ENCODE measurements at regions not wholly inside any gene's neighbourhood (a gene's known extent, or its start where the extent isn't known, plus 50 kb on each side); places are given as distances from the start of the nearest gene placed in this dataset.

- no peak overlapping the region for H3K27ac ChIP-seq (ENCODE audit: low read length)
- TF ChIP-seq EZH2 (optimal IDR thresholded peaks at IDR 0.05; ENCODE audit: low read depth, low read length) (no peak), EZH2phosphoT487 (IDR thresholded peaks at IDR 0.05; ENCODE audit: low read length) (no peak), CTCF (IDR thresholded peaks at IDR 0.05; ENCODE audit: low read length) (no peak)
These were observed 107.4 kb upstream of the LSM8 start for GRCh38 chr7:118076564-118076963.

GRCh38 chr7:118078015-118078414, 105.9 kb upstream of the LSM8 start:
- H3K9ac ChIP-seq (ENCODE audit: low read length) = no peak overlapping the region
- no peak for DNase-seq

More at GRCh38 chr7:118076564-118076963, 107.4 kb upstream of the LSM8 start:
- no peaks in the 10 kb centered on the region for H3K9me3 ChIP-seq (replicated peaks; ENCODE audit: insufficient read depth, low read length)
- no peaks in the 10 kb centered on the region for H3K36me3 ChIP-seq (replicated peaks; ENCODE audit: insufficient read depth, low read length)
- H3K4me1 ChIP-seq (ENCODE audit: low read length) = no peaks in the 10 kb centered on the region
- no peak overlapping the region for H2AFZ ChIP-seq (ENCODE audit: low read length)
- no peaks in the 10 kb centered on the region for H3K79me2 ChIP-seq (ENCODE audit: low read length)
- no peaks in the 10 kb centered on the region for H3K27me3 ChIP-seq (replicated peaks; ENCODE audit: insufficient read depth, low read length)
- H3K4me3 ChIP-seq (ENCODE audit: low read length) = no peak overlapping the region
- H3K9me2 ChIP-seq (replicated peaks; ENCODE audit: insufficient read depth, low read length) = no peaks in the 10 kb centered on the region
- H3K4me2 ChIP-seq (ENCODE audit: low read depth, low read length) = no peak overlapping the region
- H3F3A ChIP-seq (ENCODE audit: insufficient read depth, low read length) = no peaks in the 10 kb centered on the region
- no peaks in the 10 kb centered on the region for H4K20me1 ChIP-seq (ENCODE audit: insufficient read depth, low read length)
- no peak overlapping the region for H3K9ac ChIP-seq (ENCODE audit: low read length)
- DNase-seq = no peak

GRCh38 chr7:118079369-118079768, 104.6 kb upstream of the LSM8 start:
- Histone ChIP-seq H3K4me3 (ENCODE audit: low read length) (no peak overlapping the region), H3K4me2 (ENCODE audit: low read depth, low read length) (no peak overlapping the region), H3K9me2 (replicated peaks; ENCODE audit: insufficient read depth, low read length) (no peaks in the 10 kb centered on the region), H3K36me3 (replicated peaks; ENCODE audit: insufficient read depth, low read length) (no peaks in the 10 kb centered on the region), H3K9me3 (replicated peaks; ENCODE audit: insufficient read depth, low read length) (no peaks in the 10 kb centered on the region), H2AFZ (ENCODE audit: low read length) (no peak overlapping the region), H3K9ac (ENCODE audit: low read length) (no peak overlapping the region), H3K27me3 (replicated peaks; ENCODE audit: insufficient read depth, low read length) (no peaks in the 10 kb centered on the region), H3K27ac (ENCODE audit: low read length) (no peak overlapping the region), H3K4me1 (ENCODE audit: low read length) (no peaks in the 10 kb centered on the region), H3K79me2 (ENCODE audit: low read length) (no peaks in the 10 kb centered on the region), H4K20me1 (ENCODE audit: insufficient read depth, low read length) (no peaks in the 10 kb centered on the region), H3F3A (ENCODE audit: insufficient read depth, low read length) (no peaks in the 10 kb centered on the region)
- no peak for TF ChIP-seq CTCF (IDR thresholded peaks at IDR 0.05; ENCODE audit: low read length)
- TF ChIP-seq EZH2 (optimal IDR thresholded peaks at IDR 0.05; ENCODE audit: low read depth, low read length) = no peak
- no peak for TF ChIP-seq EZH2phosphoT487 (IDR thresholded peaks at IDR 0.05; ENCODE audit: low read length)
- DNase-seq = no peak

More at GRCh38 chr7:118078015-118078414, 105.9 kb upstream of the LSM8 start:
- no peaks in the 10 kb centered on the region for H3K9me2 ChIP-seq (replicated peaks; ENCODE audit: insufficient read depth, low read length)
- H4K20me1 ChIP-seq (ENCODE audit: insufficient read depth, low read length) = no peaks in the 10 kb centered on the region
- no peak overlapping the region for H3K4me2 ChIP-seq (ENCODE audit: low read depth, low read length)
- no peaks in the 10 kb centered on the region for H3K4me1 ChIP-seq (ENCODE audit: low read length)
- H2AFZ ChIP-seq (ENCODE audit: low read length) = no peak overlapping the region
- no peak overlapping the region for H3K4me3 ChIP-seq (ENCODE audit: low read length)
- no peaks in the 10 kb centered on the region for H3K36me3 ChIP-seq (replicated peaks; ENCODE audit: insufficient read depth, low read length)
- H3K27ac ChIP-seq (ENCODE audit: low read length) = no peak overlapping the region
- no peaks in the 10 kb centered on the region for H3K27me3 ChIP-seq (replicated peaks; ENCODE audit: insufficient read depth, low read length)
- H3K79me2 ChIP-seq (ENCODE audit: low read length) = no peaks in the 10 kb centered on the region
- no peaks in the 10 kb centered on the region for H3F3A ChIP-seq (ENCODE audit: insufficient read depth, low read length)
- TF ChIP-seq CTCF (IDR thresholded peaks at IDR 0.05; ENCODE audit: low read length) (no peak), EZH2 (optimal IDR thresholded peaks at IDR 0.05; ENCODE audit: low read depth, low read length) (no peak), EZH2phosphoT487 (IDR thresholded peaks at IDR 0.05; ENCODE audit: low read length) (no peak)
- no peaks in the 10 kb centered on the region for H3K9me3 ChIP-seq (replicated peaks; ENCODE audit: insufficient read depth, low read length)

All from MM.1S (cell line).